Upper lobe of left lung (tissue), 4 donors: ENCODE measurements at regions not wholly inside any gene's neighbourhood (a gene's known extent, or its start where the extent isn't known, plus 50 kb on each side); places are given as distances from the start of the nearest gene placed in this dataset.

Experiments used
- CTCF ChIP-seq, 6 experiments: fragments of 450-650 bp in 4 of 6; fragments of 200-600 bp in 2 of 6; sonication (generic) in 2 of 6; IDR thresholded peaks; one replicate each; pipeline ENCODE4 v1.5.1; 2016 to 2019; ENCODE audit warnings: antibody characterized with exemption in 6 of 6
- EP300 ChIP-seq, 4 donors: sonication (generic); formaldehyde crosslinking; IDR thresholded peaks; one replicate each; pipeline ENCODE4 v1.5.1; 2017; ENCODE audit warnings: antibody characterized with exemption in 4 of 4, control low read depth in 2 of 4
- POLR2A ChIP-seq, 4 donors: fragments of 450-650 bp; IDR thresholded peaks; one replicate each; pipeline ENCODE4 v1.5.1; 2016 to 2017; ENCODE audit warnings: antibody characterized with exemption in 4 of 4, mild to moderate bottlenecking in 2 of 4
- POLR2AphosphoS5 ChIP-seq, 2 donors: sonication (generic); formaldehyde crosslinking; IDR thresholded peaks; one replicate each; pipeline ENCODE4 v1.5.1; 2017; ENCODE audit warnings: antibody characterized with exemption in 2 of 2

- no peak for TF ChIP-seq CTCF (IDR thresholded peaks at IDR 0.05)
- no peak for TF ChIP-seq POLR2A (IDR thresholded peaks at IDR 0.05)
- no peak for TF ChIP-seq POLR2AphosphoS5 (IDR thresholded peaks at IDR 0.05)
- no peak for TF ChIP-seq EP300 (IDR thresholded peaks at IDR 0.05)
Observed at GRCh38 chr10:20363684-20364083, 533.4 kb downstream of the NEBL start.
